DND-41 (cell line): ENCODE measurements at regions not wholly inside any gene's neighbourhood (a gene's known extent, or its start where the extent isn't known, plus 50 kb on each side); places are given as distances from the start of the nearest gene placed in this dataset.

ENCODE experiments used
- EZH2 ChIP-seq: IDR thresholded peaks from 3 replicates; pipeline ENCODE4 v1.6.1; 2012; ENCODE audit warnings: borderline replicate concordance, low read depth, mild to moderate bottlenecking, moderate library complexity, low read length, inconsistent platforms; ENCODE audit not compliant: severe bottlenecking
- TF ChIP-seq, protein P1 (sequence below): IDR thresholded peaks from 2 replicates; pipeline ENCODE4 v1.5.1; 2012; ENCODE audit warnings: borderline replicate concordance, low read length, moderate library complexity, mild to moderate bottlenecking; ENCODE audit not compliant: poor library complexity, severe bottlenecking; ENCODE audit errors: extremely low read depth

DNA sequence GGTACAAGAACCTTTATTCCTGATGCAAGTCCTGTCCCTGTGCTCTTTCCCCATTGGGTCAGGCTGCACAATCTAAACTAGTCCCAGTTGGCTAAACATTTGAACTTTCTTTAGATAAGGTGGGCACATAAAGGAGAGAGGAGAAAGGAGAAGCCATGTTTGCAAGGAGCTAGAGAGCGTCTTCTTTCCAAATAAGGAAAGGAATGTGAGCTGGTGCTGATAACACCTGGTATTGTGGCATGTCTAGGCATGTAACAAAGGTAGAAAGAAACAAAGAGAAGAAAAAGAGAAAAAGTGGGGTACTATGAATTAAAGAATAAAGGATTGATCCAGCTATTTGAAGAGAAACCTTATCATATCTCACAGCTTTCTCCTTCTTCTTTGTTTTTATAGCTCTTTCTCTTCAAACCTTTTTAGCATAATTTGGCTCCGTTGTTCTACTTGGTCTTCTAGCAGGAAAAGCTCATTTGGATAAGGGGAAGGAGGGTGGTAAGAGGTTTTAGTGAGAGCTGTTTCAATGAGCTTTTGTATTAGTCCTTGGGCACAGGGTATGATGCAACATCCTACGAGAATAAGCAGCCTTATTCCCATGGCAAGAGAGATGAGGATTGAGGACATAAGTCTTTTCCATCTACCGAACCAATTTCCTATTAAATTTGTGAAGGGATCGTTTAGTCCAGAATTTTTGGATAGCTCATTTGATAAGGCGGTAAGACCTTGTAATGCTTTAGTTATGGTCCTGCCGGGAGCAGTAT lies 415.5 kb upstream of the MAN1A1 start:
- TF ChIP-seq, protein P1, sequence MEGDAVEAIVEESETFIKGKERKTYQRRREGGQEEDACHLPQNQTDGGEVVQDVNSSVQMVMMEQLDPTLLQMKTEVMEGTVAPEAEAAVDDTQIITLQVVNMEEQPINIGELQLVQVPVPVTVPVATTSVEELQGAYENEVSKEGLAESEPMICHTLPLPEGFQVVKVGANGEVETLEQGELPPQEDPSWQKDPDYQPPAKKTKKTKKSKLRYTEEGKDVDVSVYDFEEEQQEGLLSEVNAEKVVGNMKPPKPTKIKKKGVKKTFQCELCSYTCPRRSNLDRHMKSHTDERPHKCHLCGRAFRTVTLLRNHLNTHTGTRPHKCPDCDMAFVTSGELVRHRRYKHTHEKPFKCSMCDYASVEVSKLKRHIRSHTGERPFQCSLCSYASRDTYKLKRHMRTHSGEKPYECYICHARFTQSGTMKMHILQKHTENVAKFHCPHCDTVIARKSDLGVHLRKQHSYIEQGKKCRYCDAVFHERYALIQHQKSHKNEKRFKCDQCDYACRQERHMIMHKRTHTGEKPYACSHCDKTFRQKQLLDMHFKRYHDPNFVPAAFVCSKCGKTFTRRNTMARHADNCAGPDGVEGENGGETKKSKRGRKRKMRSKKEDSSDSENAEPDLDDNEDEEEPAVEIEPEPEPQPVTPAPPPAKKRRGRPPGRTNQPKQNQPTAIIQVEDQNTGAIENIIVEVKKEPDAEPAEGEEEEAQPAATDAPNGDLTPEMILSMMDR = no peak
- no peak for TF ChIP-seq EZH2
